ENCODE measurements at regions not wholly inside any gene's neighbourhood (a gene's known extent, or its start where the extent isn't known, plus 50 kb on each side); places are given as distances from the start of the nearest gene placed in this dataset.

DNA sequence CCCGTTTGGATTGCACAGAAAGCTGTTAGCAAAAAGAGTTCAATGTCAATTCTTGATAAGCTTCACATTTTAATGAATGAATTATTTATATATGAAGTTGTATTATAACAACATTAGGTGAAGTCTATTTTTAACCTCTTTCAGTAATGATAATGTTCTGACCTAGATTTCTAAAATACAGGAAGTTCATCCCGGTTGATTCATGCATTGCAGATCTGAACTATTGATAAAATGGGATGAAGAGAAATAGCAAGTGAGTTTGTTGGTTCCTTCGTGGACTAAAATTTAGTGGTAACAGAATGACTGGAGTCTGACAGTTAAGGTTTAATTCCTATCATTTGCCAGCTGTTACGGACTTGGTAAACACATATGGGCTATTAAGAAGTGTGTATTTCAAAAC is 180.5 kb downstream of the PCSK1 start:
- TF ChIP-seq POLR2A (IDR thresholded peaks at IDR 0.05; ENCODE audit: borderline replicate concordance, extremely low read depth, insufficient read depth, insufficient read length), result no peak
- TF ChIP-seq CTCF (IDR thresholded peaks at IDR 0.05 in 2 of 3, conservative IDR thresholded peaks at IDR 0.05 in 1 of 3; ENCODE audit: borderline replicate concordance in 1 of 3, insufficient read depth in 1 of 3, low read depth in 2 of 3, low read length in 2 of 3), result no peak

All from HCT116 (cell line).